Pons (tissue), 1 donor: ENCODE measurements at regions not wholly inside any gene's neighbourhood (a gene's known extent, or its start where the extent isn't known, plus 50 kb on each side); places are given as distances from the start of the nearest gene placed in this dataset.
A peak's percentile ranks its signal among the peaks of the same experiment; 100 is the strongest.

Experiments used
- DNase-seq: peaks from one replicate; pipeline ENCODE4 v3.0.0-alpha.2; 2016; ENCODE audit warnings: low spot score

GRCh38 chr10:106467506-106467905 lies 697.0 kb downstream of the SORCS1 start:
- DNase-seq = no peak

DNA sequence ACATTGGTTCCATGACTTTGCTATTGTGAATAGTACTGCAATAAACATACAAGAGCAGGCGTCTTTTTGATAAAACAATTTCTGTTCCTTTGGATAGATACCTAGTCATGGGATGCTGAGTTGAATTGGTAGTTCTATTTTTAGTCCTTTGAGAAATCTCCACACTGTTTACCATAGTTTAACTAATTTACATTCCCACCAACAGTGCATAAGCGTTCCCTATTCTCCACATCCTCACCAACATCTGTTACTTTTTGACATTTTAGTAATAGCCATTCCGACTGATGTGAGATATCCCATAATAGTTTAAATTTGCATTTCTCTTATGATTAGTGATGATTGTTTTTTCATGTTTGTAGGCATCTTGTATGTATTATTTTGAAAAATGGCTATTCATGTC lies 707.0 kb downstream of the SORCS1 start:
- DNase-seq = no peak

GRCh38 chr10:106454233-106454632 lies 710.3 kb downstream of the SORCS1 start:
- DNase-seq = no peak

- DNase-seq = no peak
These were observed 713.5 kb downstream of the SORCS1 start for GRCh38 chr10:106450966-106451365.

DNA sequence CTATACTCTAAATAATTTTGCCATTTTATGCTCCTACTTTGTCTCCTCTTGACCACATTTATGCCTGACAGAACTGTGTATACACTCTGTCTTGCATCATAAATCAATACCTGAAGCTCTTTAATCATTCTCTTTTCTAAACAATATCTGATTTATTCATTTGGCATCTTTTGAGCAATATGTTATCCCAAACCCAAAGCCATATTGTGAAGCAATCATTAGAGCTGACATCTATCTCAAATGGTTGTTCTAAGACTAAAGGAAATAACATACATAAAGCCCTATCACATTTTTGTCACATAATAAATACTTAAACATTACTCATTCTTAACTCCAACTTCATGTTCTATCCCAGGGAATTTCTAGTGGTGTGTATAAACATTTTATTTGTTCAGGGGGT lies 717.6 kb downstream of the SORCS1 start:
- no peak for DNase-seq

DNA sequence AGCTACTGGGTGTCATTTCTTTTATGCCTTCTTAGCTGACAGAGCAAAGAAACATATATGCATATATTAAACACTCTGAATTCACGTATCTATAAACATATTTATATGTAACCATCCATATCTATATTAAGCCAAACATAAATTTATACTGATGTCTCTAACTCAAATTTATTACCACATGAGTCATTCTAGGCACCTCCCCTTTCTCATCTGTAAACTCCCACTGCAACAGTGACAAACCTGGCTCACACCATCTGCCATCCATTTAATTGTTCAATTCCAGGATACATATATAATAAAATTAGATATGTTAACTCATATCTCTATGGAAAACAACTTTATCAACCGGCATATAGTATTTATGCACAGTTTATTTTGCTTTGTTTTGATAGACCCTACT lies 722.3 kb downstream of the SORCS1 start:
- DNase-seq = no peak

DNA sequence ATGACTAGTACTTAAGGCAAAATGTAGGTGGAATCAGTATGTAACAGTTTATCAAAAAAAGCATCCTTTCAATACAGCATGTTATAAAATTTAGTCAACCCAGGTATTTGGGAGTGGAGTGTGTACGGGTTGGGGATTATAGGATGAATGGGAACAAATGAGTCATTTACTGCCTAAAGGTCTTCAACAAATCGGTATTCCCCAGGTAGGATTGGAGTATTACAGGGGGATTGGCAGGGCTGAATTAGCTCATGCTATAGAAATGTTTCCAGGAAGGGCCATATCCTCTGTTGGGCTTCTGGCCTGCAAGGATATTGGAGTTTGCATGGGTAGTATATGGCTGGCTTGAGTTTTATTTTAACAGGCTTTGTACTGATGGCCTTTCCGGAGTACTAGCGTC lies 723.7 kb downstream of the SORCS1 start:
- no peak for DNase-seq

DNA sequence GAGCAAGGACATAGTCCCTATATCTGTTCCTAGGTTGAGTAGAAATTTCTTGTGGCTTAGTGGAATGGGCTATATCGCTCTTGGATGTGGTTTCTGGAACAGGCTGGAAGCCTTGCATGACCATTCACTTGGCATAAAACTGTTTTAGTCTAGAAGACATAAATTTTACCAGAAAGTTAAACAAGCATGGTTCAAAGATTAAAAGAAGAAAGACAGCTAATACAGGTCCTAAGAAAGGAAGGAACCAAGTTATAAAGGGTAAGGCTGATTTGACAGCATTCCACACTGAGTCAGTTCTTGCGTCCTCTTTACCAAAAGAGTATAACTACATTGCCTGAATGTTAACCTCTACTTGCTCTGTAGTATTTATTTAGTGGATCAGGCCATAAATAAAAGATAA lies 724.2 kb downstream of the SORCS1 start:
- DNase-seq = no peak

DNA sequence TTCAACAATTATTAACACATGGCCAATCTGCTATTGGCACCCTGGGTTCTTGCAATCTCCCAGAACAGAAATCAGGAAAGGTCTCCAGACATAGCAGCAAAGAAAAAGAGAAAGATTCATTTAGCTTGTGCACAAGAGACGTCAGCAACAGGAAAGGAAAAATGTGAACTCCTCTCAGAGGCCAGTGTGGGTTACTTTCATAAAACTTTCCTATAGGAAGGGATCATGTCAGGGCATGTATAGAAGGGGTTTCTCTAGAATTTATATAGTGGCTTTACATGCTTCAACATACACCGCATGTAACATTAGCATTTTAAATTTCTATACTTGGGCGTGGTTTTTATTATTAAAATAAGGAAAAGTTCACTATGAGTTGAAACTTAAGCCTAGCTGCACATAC lies 725.1 kb downstream of the SORCS1 start:
- DNase-seq = no peak

DNA sequence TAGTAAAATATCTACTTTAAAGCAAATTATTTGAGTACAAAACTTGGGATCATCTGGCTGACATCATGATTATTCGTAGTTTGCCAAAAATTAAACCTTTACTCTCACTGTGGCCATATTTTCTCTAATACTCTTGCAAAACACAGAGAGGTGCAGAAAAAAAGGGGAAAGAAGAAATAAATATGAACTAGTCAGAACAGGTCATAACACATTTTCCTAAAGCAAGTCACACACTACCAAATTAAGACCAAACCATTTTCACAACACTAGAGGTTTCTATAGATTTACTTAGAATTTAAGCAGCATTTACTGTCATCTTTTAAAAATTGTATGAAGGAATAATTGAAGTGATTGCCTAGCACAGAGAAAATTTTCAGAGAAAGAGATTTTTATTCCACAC lies 726.1 kb downstream of the SORCS1 start:
- DNase-seq = no peak

- DNase-seq = peak; percentile 24
These were observed 728.3 kb downstream of the SORCS1 start for GRCh38 chr10:106436123-106436715.

DNA sequence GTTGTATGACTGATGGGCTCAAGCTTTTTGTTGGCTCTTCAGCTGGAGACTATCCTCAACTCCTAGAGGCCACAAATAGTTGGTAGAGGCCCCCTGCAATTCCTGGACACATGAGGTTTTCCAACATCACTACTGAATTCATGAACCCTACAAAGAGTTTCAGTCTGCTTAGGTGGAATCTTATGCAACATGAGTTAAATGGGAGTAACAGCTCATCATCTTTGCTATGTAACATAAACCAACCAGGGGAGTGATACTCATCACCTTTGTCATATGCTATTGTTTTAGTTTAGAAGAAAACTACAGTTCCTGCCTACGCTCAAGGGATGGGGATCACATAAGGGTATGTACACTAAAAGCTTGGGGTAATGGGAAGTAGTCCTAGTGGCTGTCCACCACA lies 729.4 kb downstream of the SORCS1 start:
- DNase-seq = no peak

- no peak for DNase-seq
These were observed 739.5 kb downstream of the SORCS1 start for GRCh38 chr10:106424981-106425380.

DNA sequence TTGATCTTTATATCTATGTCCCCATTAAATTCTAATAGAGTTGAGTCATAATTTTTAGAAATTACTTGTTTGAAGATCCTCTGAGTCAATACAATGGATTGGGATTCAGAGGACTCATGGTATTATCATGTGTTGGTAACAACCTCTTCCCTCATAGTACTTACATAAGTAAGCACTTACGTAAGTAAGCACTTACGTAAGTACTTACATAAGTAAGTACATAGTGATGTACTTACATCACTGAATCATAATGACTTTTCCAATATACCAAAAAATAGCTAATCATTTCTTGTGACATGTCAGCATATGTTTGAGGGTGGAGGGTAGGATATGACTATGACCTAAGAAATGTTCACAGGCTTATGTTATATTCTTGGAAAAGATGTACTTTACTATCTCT lies 740.5 kb downstream of the SORCS1 start:
- DNase-seq = no peak

DNA sequence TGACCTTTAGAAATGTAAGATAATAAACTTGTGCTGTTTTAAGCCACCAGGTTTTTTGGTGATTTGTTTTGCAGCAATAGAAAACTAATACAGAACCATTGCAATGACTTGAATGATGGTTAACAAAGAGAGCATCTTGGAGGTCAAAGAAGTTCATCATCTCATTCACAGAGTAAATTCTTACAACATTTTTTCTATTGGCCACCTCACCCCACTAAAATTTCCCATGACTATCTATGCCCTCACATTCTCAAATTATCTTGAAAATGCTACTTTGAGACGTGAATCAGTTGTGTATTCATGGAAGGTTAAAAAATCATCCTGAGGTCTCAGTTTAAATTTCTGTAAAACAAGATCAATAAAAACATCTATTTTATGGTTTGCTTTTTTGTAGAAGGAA lies 754.2 kb downstream of the SORCS1 start:
- DNase-seq = no peak

DNA sequence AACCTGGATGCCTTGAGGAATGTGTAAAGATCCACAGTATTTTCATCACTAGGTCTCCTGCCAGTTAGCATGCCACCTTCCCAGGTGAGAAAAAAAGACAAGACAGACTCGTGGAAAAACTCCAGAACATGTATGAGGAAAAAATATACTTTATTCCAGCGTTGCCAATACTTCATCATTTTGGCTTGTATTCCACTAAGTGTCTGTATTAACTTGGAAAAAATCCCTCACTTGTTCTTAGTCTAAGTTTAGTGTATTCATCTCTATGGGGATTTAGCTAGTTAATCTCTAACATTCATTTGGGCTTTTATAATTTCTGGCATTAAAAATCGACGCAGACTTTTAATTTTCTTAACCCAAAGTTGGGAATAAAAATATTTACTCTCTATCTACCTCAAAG lies 759.4 kb downstream of the SORCS1 start:
- DNase-seq = no peak

- DNase-seq = peak; percentile 14
These were observed 762.0 kb downstream of the SORCS1 start for GRCh38 chr10:106402458-106402857.

DNA sequence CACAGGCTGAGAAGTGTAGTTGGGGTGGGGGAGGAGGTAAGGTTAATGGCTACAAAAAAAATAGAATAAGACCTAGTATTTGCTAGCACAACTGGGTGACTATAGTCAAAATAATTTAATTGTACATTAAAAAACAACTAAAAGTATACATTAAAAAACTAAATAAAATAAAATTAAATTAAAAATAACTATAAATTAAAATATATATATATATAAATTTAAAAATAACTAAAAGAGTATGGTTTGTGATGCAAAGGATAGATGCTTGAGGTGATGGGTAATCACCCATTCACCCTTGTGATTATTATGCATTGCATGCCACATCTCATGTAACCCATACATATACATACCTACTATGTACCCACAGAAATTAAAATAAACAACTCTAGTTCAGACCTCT lies 762.5 kb downstream of the SORCS1 start:
- DNase-seq = no peak

- peak; percentile 58 for DNase-seq
These were observed 763.3 kb downstream of the SORCS1 start for GRCh38 chr10:106401161-106401560.

DNA sequence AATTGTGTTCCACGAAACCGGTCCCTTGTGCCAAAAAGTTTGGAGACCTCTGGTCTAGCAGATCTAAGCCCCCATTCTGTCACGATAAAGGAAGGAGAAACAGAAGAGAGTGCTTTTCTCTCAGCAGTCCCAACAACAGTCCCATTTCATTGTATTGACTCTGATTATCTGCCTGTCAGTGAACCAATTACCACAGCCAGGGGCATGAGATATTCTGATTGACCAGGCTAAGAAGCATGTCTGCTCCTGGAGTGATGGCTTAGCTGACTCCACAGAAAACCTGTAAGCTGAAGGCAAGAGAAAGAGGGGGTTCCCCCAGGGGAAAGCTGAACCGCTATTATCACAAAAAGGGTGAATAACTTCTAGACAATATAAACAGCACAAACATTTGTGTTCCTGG lies 765.4 kb downstream of the SORCS1 start:
- DNase-seq = peak; percentile 15

GRCh38 chr10:106396192-106396591 lies 768.3 kb downstream of the SORCS1 start:
- DNase-seq = no peak

DNA sequence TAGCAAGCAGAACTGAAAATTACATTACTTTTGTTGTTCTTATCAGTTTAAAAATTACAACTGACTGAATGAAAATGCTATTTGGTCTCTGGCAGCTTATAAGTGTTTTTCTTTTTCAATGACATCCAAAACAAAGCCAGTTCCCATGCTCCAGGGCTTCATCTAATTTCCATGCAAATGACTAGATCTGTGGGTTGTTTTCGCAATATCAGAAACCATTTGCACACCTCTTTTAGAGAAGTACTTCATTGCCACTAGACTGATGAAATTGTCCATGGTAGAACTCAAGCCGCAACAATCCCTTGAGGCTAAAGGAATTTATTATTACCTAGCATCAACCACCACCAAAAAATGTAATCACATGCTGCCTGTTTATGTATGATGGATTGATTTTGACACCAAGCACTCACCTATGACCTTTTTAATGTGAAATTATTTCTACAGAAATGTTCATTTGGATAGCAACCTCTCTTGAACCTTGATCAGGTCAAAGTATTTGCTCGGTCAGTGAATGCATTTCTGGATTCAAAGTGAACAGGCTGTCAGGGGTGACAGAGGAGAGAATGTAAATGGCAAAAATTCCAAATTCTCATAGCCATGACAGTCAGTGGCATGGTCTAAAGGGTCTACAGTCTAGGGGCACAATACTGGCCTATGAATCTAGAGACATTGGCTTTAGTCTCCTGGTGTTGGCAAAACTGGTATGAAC lies 769.3 kb downstream of the SORCS1 start:
- DNase-seq = no peak

DNA sequence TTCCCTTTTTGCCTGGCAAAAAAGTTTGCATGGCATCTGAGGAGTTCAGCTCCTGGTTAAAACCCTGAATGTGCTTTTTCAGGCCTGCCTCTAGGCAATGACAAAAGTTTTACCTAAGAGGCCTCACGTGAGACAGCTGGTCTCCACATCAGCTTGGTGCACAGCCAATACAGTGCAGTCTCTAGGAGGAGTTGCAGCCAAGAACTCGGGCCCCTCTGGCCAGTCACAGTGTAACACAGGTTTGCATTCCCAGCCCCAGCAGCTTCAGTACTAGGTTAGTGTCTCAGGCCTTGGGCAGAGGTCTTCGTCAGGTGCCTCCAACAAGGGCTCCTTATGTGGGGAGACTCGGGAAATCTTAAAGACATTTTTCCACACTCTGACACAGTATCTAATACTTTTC lies 771.7 kb downstream of the SORCS1 start:
- DNase-seq = no peak

GRCh38 chr10:106387063-106387462 lies 777.4 kb downstream of the SORCS1 start:
- no peak for DNase-seq
